Occipital lobe (tissue), 1 donor: ENCODE measurements at regions not wholly inside any gene's neighbourhood (a gene's known extent, or its start where the extent isn't known, plus 50 kb on each side); places are given as distances from the start of the nearest gene placed in this dataset.
"Not testable (repeated sequence)": the region's sequence is repeated elsewhere in the genome, so short reads cannot be mapped to it uniquely, and the experiment has no call there.

ENCODE experiments used
- DNase-seq: peaks from one replicate; lab custom pipeline; 2025; lab: John Stamatoyannopoulos, UW

DNA sequence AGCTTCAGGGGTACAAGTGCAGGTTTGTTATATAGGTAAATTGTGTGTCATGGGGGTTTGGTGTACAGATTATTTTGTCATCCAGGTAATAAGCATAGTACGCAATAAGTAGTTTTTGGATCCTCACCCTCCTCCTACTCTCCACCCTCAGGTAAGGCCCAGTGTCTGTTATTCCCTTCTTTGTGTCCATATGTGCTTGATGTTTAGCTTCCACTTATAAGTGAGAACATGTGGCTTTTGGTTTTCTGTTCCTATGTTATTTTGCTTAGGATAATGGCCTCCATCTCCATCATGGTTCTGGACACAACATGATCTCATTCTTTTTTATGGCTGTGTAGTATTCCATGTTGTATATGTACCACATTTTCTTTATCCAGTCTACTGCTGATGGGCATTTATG is 298.4 kb downstream of the LIG4 start:
- DNase-seq, result not testable (repeated sequence)

DNA sequence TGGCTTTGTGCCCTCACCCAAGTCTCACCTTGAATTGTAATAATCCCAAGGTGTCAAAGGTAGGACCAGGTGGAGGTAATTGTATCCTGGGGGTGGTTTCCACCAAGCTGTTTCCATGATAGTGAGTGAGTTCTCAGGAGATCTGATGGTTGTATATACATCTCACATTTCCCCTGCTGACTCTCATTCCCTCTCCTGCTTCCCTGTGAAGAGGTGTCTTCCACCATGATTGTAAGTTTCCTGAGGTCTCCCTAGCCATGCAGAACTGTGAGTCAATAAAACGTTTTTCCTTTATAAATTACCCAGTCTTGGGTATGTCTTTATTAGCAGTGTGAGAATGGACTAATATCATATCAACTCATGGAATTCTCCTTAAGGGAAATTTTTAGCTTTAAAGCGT is 302.6 kb downstream of the LIG4 start:
- DNase-seq, result no peak

DNA sequence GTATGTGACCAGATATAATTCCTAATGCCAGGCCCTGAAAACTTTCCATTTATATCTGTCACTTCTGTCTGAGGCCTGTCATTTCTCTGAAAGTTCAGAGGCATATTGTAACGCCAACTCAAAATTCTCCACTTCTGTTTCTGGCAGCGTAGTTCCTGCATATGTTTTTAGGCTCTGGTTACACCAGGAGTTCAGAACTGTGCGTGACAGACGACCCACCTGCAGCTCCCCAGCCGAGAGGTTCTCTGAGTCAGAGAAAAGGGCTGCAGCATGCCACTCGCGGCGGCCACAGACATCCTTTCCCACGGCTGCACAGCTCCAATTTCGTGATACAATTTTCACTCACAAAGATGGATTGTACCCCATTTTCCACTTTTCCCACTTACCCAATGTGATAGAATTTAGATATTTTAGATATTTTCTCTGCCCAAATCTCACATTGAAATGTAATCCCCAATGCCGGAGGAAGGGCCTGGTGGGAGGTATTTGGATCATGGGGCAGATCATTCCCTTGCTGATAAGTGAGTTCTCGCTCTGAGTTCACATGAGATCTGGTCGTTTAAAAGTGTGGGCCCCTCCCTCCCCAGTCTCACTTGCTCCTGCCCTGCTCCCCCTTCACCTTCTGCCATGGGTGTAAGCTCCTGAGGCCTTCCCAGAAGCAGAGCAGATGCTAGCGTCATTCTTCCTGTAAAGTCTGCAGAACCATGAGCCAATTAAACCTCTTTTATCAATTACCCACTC is 308.1 kb downstream of the LIG4 start:
- DNase-seq, result no peak

DNA sequence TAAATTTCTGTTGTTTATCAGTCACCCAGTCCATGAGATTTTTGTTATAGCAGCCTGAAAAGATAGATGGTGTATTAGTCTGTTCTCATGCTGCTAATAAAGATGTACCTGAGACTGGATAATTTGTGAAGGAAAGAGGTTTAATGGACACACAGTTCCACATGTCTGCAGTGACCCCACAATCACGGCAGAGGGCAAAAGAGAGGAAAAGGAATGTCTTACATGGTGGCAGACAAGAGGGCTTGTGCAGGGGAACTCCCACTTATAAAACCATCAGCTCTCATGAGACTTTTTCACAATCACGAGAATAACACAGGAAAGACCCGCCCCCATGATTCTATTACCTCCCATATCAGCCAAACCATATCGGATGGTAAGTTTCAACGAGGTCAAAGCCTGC is 309.2 kb downstream of the LIG4 start:
- DNase-seq, result no peak

DNA sequence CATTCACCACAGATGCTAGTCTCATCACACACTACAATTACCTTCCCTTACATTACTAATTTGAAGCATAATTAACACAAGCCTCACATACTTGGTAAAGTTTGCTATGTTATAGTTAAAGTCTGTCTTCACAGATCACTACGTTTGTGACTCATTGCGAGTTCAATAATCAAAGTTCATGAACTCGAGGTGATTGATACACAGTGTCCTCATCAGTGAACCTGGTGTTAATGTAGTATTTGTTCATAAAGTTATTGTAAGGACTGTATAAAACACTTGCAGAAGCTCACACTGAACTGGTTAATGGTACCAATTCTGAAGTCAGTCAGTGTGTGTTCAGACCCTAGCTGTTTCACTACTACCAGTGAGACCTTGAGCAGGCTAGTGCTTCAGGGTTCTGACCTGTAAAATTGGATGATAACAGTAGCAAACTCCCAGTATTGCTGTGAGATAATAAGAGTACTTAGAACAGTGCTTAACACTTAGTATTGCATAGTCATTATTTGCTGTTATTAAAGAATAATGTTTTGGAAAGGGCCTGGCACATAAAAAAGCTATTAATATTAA is 313.3 kb downstream of the LIG4 start:
- DNase-seq, result no peak

DNA sequence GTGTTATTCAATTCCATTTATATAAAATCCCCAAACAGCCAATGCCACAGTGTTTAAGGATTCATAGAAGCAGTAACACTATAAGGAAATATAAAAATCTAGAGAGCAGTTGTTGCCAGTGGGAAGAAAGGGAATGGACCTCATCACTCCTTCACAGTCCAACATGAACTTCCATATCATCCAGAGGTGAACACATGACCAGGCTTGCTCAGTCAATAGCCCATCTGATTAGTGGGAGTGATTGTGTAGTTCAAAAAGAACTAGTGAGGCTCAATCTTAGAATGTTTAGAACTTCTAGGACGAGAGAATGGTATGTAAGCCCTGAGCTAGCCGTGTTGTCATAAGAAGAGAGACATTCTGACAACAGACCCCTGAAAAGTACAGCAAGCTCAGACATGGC is 314.1 kb downstream of the LIG4 start:
- DNase-seq, result no peak

DNA sequence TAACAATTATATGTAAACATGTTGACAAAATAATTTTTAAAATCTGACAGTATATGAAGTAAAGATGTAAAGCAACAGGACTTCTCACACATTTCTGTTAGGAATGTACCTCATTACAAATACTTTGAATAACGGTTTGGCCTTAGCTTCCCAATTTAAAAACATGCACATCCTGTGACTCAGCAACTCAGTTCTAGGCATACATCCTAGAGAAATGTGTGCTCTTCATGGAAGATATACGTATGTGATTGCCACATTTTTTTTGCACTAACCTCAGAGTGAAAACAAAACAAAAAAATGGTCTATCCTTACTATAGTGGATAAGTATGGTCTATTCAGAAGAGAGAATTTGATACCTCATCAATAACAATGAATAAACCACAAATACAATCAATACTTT is 314.6 kb downstream of the LIG4 start:
- DNase-seq, result no peak

DNA sequence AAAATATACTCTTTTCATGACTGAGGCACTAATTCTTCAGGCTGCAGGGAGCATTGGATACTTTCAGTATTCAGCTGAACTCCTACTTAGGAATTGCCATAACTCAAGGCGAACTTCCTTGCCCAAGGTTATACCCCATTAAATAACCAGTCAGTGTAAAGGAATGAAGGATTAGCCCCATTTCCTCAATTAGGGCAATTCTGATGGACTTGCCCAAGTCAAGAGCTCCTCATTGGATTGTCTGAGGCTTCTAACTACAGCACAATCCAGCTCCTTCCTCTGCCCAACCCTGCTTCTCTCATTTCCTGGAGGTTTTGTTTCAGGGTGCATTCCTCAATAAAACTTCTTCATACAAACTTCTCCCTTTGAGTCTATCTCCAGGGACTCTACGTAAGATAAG is 329.2 kb downstream of the LIG4 start:
- DNase-seq, result no peak

DNA sequence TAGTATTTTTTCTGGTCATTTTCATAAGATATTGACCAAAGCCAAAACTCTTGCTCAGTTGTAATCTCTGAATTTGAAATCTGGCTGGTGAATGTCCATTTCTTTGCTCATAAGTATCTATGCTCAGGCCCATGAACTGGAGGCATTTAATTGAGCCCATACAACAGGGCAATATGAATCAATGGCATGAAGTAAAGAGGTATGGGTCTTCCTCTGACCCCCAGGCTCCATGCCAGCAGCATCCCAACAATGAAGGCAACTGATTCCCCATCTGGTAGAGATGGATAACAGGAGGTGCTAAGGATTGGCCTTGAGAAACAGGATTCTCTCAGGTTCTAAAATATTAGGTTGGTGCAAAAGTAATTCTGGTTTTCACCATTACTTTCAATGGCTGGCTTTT is 330.8 kb downstream of the LIG4 start:
- no peak for DNase-seq

DNA sequence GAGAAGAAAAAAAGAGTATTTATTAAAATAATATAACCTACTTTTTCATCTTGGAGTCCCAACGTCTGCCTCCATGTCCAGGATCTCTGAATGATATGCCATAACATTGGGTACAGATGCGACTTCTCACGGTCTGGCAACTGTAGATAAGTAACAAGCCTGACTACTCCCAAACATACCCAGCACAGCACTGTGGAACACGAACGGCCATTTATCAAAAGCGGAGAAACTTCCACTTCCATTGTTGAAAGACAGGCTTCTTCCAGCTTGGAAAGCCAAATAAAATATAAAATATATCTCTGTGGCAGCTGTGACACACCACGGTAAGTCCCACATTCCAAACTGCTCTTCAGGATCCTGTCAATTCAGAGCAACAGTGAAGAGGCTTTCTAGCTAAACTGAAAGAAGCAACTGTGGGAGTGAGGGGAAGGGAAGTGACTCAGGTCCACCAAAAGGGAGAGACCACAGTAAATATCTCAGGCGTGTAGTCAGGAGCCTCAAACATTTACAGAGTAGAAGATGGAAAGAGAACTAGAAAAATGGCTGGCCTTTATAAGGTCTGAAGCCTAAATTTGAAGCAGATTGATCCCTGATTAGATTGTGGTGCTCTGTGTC is 331.7 kb downstream of the LIG4 start:
- DNase-seq, result no peak

DNA sequence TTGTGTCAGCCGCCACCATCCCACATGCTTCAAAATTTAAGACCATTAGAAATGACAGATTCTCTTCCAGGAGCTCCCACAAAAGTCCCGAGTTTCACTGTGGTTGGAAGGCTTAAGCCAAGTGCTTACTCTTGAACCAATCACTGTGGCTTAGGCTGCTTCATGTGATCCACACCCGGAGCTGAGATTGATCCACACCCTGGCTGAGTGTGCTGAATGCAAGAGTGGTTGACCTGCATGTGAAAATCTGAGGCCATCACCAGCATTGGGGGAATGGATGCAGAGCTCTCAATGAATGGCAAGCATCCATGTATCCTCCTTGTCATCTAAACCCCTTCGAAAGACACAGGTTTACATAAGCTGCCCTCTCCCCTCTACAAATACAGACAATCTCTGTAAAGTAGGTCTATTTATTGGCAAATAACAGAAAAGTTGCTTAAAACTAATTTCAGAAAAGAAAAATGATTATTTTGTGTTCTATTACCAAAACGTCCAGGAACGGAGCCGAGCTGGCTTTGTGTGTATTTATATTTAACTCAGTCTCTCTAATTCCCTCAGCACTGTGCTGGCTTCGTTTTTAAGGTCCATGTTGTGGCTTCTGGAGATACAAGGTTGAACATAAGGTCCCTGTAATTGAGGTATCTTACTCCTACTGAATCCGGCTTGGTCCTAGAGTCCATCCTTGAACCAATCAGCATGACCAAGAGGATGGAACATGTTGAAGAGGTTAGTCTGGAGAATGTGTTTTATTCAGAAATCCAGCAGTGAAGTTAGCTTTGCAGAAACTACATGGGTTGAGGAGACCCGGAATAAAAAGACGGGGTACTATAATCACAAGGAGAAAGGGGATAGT is 332.4 kb downstream of the LIG4 start:
- no peak for DNase-seq

DNA sequence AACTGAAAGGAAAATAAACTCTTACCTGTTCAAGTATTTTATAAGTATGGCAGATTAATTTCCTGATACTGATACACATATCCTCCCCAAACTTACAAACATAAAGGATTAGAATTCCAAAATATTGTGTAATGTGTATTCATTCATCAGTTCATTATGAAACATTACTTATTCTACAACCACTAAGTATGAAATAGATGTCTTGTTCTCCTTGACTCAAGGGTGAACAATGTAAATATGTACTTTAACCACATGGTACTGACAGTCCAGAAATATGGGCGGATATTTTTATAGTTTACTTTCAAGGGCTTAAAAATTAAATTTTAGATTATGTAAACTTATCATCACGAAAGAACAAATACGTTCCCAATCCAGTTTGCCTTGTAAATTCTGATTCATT is 334.0 kb downstream of the LIG4 start:
- no peak for DNase-seq

DNA sequence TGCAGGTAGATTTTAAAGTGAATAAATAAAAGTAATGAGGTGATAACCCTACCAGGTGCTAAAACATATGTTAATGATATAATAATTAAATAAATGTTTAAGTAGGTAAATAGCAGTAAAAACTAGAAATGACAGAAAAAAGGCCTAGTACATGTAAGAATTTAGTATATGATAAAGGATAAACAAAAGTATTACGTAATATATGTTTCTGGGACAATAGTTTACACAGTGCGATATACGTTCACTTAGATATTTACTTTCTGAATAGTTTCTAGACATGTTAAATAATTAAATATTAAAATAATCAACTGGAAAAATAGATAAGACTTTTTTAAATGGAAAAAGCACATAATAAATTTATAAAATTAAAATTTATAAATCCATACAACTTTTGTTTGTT is 340.9 kb downstream of the LIG4 start:
- no peak for DNase-seq

DNA sequence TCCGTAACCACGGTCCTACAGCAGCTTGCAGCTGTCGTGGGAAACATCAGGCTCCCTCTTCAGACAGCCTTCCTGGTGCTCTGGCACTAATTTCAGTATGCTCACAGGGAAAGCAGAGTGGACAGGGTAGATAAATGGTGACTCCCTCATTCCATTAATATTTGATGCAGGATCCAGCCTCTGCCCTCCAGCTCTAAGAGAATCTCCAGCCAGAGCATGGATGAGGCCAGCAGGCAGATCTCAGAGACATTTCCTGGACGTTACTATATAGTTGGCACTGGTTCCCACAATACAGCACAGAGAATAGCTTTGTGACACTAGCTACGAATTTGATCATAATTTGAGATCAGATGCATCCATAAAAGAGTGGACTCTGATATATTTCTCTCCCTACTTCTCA is 341.4 kb downstream of the LIG4 start:
- no peak for DNase-seq

DNA sequence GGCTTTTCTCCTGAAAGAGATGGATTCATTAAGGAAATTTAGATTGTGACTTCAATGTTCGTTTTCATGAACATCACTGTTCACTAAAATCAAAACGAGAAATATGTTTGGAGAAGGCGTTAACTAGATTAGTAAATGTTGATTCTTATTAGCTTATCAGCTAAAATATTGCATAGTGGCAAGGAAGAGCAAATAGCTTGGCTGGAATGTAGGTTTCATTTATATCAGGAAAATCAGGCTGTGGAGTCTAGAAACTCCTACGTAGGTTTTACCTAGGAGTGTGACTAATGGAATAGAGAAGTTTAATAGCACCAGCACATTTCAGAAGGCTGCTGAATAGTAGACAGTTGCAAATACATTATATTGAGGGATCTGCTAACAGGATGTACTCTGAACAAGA is 344.9 kb downstream of the LIG4 start:
- DNase-seq, result no peak

DNA sequence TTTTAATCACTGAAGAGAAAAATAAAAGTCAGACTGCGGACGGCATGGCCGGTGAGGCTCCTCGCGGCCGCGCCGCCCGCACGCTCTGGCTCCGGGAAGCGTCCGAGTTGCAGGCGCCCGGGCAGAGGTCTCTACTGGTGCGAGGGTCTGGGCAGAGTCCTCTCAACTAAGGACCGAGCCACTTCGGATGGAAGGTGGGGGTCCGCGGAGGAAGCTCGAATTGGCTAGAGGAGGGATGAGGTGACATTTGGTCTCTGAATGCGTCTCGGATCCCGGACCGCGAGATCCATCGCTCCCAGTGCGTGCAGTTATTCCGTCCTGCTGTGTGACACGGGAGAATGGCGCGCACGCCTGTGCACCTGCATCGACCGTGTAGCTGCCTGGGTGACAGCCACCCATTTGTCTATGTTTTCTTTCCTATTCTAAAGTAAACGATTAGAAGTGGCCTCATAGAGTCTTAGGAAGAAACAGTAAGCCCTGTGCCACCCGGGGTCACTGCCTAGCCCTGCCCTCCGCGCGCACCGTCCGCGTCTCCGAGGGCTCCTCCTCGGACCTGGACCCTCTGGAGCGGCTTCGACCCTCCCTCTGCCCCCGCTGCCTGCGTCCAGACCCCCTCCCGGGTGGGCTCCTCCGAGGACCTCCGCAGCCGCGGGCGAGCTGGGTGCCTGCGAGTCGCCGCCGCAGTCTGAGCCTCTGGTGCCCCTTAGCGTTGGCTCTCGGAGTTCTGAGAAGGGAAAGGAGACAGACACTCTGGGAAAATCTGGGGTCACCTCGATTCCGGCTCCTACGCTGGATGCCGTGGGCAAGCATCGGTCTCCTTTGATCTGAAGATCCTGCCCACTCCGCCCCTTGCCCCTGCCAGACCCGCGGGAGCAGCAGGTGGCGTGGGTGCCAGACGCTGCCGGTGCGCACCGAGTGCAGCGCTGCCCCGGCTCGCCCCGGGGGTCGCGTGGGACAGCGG is 347.4 kb downstream of the LIG4 start:
- DNase-seq, result peak; percentile 53

DNA sequence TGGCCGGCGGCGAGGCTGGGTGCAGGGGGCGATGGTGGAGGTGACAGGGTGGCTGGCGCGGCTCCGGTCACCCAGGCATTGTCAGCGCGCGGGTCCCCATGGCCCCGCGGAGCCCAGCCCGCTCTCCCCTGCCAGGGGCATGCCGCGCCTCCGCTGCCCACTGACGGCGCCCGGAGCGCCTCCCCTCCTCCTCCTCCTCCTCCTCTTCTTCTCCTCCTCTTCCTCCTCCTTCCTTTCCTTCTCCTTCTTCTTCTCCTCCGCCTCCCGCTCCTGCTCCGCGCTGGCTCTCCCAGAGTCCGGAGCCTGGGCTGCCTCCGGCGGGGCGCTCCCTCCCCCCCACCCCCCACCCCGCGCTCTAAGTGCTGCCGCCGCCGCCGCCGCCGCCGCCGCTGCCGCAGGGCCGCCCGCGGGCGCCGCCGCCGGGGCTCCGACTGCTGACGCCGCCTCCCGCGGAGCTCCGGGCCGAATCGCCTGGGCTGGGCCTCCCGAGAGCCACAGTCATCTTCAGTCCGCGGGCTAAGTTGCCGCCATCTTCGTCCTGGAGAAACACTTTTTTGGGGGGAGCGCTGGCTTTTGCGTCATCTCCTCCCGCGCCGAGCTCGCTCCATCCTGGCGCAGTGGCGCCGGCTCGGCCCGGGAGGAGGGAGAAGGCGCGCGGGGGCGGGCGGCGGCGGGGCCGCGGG is 348.3 kb downstream of the LIG4 start:
- DNase-seq, result peak; percentile 37

DNA sequence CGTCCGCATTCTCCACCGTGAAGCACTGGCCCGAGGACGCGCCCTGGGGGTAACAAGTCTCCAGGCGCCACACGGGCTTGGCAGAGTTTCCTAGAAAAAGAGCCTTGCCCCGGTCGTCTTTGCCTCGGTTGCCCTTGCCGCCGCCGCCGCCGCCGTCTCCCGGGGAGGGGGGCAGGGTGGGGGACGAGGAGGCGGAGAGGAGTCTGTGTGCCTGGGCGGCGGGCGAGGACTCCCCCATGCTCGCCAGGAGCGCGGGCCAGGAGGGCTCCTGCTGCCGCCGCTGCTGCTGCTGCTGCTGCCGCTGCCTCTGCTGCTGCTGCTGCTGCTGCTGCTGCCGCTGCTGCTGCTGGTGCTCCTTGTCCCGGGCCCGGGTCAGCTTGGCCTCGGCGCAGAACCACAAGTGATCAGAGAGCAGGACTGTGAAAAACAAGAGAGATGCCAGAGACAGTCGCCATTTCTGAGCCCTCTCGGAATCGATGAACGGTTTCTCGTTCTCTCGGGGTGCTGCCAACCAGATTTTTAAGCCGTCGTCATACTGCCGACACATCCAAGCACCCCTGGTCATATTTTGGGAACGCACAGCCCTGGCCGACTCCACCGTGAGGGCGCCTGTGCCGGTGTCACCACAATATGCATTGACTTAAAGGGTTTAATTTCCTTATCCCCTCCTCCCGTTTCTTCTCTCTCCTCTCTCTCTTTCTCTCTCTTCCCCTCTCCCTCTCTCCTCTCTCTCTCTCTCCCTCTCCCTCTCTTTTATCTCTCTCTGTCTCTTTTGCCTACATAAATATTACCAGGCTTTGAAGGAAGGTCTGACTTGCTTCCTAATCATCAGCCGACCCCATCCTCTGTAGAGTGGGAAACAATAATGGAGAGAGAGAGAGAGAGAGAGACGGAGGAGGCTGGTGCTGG is 349.1 kb downstream of the LIG4 start:
- peak; percentile 44 for DNase-seq

DNA sequence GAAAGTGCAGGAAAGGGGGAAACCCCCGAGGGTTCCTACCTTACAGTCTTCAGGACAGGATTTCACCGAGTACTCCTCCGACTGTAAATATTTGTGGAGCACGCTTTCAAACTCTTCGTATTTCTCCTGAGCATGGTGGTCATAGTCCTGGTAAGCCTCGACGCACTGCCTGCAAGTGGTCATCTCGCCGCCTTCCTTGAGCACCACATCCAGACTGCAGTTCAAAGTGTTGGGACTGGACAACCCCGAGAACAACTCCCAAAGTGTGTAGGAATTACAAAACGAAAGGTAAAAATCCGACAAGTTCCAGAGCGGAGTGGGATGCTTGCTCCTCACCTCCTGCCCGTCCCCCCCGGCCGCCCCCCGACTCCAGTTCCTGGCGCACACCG is 349.7 kb downstream of the LIG4 start:
- DNase-seq, result no peak

DNA sequence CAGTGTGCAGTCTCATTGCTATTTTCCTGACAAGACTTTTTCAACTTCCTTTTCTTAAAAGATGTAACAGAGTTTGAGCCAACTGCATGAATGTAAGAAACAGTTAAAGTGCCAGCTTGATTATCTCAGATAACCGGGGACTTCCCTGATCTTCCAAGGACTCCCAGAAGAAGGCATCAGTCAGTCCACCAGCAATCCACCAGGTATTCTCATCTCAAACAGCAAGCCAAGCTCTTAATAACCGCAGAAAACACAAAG is 350.1 kb downstream of the LIG4 start:
- DNase-seq, result no peak
